Renal pelvis (tissue), 1 donor: ENCODE measurements at regions not wholly inside any gene's neighbourhood (a gene's known extent, or its start where the extent isn't known, plus 50 kb on each side); places are given as distances from the start of the nearest gene placed in this dataset.

Experiments used
- DNase-seq: peaks from one replicate; pipeline ENCODE4 v3.0.0-alpha.2; 2013

DNA sequence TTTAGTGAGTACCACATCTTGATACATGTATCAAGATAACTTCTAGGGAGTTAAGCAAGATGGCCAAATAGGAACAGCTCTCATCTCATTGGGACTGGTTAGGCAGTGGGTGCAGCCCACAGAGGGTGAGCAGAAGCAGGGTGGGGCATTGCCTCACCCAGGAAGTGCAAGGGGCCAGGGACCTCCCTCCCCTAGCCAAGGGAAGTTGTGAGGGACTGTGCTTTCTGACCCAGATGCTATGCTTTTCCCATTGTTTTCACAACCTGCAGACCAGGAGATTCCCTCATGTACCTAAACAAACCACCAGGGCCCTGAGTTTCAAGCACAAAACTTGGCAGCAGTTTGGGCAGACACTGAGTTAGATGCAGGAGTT is 665.0 kb upstream of the CBLB start:
- no peak for DNase-seq

DNA sequence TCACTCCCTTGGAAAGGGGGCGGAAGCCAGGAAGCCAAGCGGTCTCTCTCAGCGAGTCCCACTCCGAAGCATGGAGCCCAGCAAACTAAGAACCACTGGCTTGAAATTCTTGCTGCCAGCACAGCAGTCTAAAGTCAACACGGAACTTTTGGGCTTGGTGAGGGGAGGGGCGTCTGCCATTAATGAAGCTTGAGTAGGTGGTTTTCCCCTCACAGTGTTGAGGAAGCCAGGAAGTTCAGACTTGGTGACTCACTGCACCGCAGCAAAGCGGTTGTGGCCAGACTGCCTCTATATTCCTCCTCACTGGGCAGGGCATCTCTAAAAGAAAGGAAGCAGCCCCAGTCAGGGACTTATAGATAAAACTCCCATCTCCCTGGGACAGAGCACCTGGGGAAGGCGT is 665.4 kb upstream of the CBLB start:
- no peak for DNase-seq

DNA sequence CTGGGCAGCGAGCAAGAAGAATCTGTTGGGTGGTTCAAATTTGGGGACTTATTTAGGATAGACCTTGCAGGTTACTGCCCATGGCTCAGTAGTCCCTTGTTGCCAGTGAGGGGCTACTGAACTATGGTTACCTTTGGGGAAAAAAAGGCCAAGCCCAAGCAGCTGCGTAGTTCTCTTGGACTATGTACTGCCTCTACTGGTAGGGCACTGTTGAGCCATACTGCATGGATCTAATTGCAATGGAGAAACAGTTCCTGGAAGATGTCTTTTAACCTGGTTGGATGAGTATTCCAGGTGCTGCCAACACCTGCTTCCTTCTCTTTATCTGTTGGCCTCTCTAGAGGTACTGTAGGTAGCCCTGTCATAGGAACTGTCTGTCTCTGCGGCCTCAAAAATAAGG is 671.9 kb upstream of the CBLB start:
- no peak for DNase-seq

DNA sequence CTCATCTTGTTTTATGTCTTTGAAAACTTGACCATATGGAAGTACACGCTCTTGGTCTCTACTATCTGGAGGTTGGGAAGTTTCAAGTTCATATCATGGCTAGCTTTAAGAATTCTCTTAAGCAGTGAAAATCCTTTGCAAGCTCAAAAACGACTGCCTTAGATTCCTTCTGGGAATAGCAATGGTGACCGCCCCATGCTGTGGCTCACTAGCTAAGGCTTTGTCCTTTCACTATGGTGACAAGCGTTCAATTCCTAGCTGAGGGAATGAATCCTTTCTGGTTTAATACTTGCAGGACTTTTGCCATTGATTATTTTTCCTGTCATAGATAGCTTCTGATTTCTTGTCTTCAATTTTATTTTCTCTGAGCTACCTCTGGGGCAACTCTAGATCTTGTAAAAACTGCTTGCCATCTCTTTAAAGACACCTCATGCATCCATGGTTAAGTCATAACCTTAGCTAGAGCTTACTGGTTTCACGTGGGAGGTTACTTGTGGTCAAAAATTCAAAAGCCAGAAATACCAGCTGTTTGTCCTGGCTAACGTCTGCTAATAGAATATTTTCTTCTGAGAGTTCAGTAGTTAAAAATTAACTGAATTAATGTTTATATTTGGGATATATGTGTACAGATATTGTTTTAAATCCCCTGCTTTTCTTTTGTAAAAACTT is 673.4 kb upstream of the CBLB start:
- no peak for DNase-seq

DNA sequence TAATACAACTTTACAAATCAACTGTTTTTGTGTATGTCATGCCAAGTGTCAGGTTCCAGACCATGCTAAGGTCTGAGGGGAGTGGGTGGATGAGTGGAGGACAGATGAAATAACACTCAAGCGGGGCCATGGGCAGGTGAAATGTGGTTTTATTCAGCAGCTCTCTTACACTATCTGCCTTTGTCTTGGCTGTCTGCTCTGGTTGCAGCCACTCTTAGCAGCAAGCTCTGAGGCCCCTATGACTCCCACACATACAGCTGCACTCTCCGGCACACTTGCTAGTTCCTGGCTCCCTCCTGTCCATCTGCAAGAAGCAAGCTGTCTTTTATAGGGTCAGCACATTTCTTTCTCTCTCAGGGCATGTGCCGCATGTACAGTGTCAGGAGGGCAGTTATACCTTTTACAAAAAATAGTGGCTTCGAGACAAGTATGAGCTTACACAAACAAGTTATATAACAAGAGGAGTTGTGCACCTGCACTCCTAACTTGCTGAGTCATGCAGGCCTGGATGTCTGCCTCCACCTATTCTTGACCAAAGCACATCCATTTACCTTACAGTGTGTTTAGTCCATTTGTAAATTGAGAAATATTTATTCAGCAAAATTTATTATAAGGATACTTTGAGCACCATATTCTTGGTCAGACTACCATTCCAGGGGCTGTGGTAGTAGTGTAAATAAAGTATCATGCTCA is 683.7 kb upstream of the CBLB start:
- no peak for DNase-seq

DNA sequence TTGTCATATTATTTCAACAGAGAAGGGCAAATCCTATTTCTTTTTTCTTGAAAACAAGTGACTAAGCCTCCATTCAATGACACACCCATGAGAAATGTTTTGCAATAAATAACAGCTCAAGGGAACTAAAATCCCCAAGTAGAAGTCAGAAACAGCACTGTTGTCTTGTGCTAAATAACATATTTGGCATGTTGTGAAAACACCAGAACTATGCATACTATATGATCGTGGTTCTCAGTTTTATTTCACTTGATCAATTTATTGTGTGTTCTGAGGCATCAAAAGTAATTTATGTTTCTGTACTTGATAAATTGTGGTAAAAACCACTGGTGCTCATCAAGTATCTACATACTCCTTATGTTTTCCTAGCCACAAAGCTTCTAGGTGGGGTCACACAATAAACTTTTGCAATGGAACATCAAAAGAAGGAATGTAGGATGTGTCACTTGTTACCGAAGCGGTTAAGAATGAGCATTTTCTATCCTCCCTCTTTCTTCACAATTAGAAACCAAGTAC is 691.7 kb upstream of the CBLB start:
- no peak for DNase-seq

DNA sequence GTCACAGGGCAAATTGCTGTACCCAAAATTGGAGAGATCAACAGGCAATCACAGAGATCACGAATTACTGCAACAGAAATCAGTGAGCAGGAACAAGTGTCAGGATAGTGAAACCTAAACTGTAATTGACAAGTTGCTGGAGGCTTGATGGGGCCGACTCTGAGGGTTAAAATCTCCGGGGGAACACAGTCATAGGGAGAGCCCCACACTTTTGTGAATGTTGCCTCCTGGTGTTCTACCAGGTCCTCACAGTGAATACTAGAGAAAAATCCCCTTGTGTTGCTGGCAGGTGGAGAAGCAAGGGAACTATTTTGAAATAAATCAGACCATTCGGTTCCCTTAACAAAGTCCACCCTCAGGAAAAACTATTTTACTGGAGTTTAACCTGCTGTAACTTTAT is 697.5 kb upstream of the CBLB start:
- DNase-seq: no peak

DNA sequence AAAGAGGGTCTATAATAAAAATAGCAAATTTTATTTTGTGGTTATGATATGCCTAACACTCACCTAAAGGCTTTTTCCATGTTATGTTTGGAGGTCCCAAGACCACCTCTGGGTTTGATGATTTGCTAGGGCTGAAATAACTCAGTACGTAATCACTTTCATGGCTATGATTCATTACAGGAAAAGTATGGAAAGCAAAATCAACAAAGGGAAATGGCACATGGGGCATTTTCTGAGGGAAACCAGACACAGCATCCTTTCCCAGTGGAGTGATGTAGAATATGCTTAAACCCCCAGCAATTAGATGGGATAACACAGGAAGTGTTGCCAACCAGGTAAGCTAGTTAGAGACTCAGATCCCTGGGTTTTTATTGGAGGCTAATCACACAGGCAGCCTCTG is 701.6 kb upstream of the CBLB start:
- no peak for DNase-seq

DNA sequence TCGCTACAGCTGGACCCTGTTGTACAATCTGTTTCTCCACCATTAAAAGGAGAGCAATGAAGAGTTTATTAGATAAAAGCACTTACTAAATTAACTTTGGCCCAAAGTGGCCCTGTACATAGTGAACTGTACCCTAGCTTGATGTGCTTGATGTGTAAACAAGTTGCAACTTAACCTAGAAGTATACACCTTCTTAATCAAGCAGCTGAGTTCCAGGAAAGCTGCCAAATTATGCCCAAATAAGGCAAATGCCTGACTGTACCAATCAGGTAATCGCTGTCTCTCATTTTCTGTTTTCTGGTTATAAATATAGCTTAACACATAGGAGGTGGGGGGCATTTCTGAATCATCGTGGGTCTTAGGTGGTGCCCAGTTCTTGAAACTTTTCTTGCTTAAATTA is 704.8 kb upstream of the CBLB start:
- DNase-seq: no peak

DNA sequence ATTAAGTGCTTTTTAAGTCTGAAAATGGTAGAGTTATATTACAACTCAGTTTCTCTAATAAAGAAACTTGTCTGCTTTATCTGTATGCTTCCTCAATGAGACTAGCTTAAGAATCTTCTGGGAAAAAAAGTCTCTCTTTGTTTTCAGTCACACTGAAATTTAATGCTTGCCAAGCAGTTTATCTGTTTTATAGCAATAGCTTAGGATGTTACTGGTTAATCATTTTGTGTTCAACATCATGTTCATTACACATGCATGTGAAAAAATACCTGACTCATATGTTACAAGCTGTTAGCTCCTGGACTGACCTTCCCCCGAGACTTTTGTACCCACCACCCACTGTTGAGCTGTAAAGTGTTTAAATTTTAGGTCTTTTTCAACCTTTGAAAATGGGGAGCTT is 706.2 kb upstream of the CBLB start:
- DNase-seq: no peak

DNA sequence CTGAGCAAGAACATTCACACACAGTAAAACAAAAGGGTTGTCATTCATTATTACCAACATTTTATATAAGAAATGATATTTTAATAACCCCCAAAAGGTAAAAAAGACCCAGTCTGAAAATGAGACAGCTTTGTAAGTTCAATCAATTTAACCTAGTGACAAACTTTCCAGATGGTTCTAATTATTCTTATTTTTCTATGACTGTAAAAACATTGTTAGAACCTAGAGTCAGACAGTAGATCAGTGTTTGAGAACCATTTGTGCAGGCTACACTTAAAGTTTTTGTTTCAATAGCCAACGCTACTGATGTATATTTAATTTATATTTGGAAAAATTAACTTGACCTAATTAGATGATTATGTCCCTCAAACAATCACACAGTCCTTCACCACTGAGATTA is 708.4 kb upstream of the CBLB start:
- no peak for DNase-seq

DNA sequence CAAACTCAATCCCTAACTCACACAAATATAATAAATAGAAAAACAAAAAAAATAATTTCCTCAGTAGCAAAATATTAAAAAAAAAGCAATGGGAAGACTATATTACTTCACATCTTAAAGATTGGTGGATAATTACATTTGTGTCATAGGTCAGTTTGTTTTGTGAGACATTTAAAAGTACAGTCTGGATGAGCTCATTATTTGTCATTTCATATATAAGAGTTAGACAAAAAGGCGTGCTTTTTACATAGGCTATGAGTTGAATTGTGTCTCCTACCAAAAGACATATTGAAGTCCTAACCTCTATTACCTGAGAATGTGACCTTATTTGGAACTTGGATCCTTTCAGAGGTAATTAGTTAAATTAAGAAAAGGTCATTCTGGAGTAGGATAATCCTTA is 710.1 kb upstream of the CBLB start:
- DNase-seq: no peak

DNA sequence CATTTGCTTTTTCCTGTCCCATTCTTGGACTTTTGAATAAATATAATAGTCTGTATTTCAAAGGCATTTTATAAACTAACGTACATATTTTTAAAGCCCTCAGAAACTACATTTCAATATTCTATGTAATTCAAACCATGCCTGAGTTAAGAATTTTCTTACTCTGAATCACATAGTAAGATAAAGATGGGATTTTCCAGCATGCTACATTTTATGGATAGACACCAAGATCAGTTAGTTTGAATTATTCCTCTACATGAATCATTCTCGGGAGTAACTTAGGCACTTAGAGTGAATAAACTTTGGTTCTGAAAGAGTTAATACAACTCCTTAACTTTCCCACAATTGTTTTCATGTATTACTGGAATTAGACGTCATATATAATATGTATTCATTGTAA is 713.3 kb upstream of the CBLB start:
- DNase-seq: no peak

DNA sequence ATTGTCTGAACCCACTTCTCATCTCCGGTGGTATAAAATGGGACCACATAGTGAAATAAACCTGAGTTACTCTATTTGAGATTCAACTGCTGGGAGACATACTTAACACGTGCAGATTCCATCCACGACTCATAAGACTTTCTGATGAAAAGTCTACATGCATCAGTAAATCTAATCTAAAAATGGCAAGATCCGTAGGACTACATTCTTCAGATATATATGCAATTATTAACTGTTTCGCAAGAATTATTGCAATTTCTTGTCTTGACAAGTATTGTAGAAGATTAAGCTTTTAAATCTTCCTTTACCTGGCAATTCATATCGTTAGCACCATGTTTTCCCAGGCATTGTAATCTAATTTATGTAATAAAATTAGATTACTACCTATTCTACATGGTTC is 718.7 kb upstream of the CBLB start:
- DNase-seq: no peak

DNA sequence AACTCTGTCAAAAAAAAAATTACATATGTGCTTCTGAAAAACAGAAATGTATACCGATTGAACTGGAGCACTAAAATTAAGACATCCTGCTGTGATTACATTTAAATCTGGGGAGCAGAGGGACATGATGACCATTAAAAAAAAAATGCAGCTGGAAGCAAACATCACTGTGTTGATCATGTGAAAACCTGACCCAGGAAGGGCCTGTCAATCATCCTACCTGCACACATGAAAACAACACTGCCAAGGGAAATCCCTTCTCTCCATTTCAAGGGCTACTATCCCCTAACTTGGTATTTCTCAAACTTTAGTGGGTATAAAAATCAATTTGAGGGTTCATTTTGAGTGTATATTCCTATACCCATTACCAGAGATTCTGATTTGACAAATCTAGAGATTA is 719.9 kb upstream of the CBLB start:
- DNase-seq: no peak

DNA sequence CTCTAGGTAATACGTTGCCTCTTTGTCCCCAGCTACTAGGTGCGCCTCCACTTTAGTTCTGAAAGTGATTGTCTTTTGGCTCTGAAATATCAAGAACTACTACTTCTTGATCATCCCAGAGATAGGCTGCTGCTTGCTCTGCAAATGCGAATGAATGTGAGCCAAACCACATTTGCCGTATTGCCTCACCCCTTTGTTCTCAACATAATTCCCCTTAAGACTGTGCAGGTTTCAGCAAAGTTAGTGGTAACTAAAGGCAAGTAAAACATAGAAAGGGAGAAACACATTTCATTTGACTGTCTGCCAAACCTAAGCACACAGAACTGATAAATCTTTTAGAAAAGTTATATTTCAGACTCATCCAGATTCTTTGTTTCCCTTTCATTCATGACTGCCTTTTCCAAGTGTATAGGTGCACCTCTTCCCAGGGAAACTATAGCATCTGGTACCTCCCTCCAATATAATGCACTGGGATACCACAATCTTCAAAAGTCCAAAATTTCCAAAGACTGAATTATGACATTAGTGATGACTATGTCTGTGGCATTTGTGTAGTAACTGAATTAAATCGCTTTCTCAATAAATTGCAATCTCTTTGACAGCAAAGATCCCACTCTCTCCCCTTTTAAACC is 720.6 kb upstream of the CBLB start:
- no peak for DNase-seq

DNA sequence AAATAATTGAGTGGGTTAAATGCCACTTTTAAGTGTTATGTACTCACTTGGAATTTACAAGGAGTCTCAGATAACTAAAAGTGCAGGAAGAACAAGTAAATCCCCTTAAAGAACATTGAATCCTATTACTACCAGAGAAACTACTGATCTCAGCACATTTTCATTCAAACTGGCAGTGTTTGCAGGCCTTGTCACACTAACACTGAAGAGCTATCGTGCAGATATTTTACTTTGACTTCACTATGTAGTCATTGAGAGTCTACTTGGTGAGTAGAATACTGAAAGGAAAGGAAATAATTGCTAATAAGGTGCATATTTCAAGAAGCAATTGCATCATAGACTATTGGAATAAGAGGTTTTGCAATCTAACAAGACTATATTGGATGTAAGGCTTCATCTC is 721.4 kb upstream of the CBLB start:
- no peak for DNase-seq

DNA sequence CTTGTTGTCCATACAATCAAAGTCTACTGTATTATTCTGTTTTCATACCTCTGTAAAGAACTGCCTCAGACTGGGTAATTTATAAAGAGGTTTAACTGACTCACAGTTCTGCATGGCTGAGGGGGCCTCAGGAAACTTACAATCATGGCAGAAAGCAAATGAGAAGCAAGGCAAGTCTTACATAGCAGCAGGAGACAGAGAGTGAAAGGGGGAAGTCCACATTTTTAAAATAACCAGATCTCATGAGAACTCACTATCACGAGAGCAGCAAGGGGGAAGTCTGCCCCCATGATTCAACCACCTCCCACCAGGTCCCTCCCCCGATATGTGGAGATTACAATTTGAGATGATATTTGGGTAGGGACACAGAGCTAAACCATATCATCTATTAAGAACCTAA is 724.6 kb upstream of the CBLB start:
- no peak for DNase-seq

DNA sequence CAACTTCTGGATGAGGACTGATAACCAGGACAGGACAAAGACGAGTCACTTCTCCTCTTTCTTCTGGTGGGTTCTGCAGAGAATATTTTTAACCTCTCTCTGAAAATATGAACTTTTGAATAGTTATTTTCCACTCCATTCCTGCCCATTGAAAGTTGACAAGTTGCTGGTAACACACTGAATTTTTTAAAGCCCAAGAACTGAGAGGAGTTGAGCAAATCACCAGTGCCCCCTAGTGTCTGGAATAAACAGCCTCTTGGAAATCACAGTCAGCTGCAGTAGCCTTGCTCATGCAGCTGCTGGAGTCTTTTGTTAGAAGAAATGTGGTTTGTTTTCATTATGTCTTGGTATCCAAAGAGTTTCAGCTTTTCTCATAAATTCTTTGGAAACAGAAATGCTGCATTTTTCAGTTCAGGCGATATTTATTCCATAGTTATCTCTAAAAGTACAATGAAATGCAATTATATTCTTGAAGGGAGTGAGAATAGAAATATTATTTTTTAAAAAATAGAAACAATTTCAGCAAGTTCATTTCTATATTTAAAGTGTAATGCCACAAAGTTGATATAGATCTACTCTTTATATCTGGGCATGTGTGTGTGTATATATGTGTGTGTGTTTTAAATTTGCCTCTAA is 741.0 kb upstream of the CBLB start:
- DNase-seq: peak; percentile 88

DNA sequence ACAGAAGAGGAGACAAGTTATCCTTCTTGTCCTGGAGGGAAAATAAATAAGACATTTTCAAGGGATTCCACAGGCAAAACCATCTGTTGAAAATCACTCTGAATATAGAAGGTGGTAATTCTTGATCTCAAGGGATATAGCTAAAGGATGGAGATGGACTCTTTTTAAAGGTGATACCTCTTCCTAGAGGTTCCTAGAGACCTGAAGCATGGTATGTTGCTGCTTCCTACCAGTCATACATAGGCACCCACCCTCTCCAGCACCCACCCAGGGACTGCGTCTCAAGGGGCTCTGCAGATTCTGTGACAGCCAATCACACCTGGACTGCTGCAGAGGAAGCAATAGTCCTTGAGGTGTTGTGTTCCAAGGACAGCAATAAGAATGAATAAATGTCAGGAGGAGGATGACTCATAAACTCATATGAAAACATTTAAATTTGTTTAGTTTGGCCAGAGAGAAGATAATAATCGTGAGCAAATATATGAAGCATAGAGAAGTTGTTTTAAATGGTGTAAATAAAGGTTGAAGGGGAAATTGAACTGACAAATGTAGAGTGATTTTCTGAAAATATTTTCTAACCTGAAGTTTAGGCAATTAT is 741.6 kb upstream of the CBLB start:
- DNase-seq: no peak

DNA sequence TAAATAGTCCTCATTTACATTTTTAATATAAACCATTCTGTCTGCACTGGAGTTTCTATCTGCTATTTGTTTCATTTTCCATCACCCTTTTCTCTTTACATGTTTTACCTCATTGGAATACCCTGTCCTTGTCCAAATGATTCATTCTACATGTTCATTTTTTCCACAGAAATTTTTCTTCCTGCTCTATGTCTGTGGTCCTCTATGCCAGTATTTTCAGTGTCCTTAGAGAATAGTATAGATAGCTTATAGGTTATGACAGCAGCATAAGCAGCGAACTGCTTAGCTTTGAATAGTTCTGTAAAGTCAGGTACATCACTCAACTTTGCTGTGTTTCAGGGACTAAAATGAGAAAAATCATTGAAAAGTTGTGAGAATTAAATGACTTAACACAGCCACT is 742.3 kb upstream of the CBLB start:
- no peak for DNase-seq

DNA sequence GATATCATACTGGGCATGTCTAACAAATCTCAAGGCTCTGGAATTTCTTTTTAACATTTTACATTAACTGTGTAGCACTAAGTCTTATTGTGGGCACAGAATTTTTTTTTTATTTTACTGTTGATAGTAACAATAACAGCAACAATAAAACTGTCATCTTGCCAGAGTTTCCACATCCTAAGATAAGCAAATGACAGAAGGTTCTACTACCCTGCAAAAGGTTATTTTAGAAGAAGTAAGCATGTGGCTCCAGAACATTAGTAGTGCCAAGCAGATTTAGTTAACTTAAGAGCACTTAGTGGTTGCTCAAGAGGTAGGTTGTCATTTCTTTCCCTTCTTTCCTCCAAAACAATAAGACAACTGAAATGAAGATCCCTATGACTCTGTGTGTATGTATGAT is 743.0 kb upstream of the CBLB start:
- DNase-seq: no peak

DNA sequence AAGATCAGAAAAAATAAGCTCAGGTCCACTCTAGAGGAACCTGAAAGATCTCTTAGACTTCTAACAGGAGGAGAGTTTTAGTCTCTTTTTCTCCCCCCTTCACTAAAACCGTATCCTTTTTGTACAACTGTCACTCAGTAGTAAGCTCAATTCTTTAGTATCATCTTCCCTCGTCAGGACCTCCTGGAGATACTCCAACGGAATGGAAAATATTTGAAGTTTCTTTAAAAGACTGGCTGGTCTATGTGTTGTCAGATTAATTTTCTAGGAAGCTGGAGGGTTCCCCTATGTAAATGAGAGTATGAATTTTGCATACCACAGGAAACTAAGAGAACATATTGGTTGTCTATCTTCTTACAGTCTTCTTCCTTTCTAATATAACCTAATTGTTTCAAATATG is 747.7 kb upstream of the CBLB start:
- no peak for DNase-seq
